ACHN (cell line): ENCODE measurements at regions not wholly inside any gene's neighbourhood (a gene's known extent, or its start where the extent isn't known, plus 50 kb on each side); places are given as distances from the start of the nearest gene placed in this dataset.
"Not testable (repeated sequence)": the region's sequence is repeated elsewhere in the genome, so short reads cannot be mapped to it uniquely, and the experiment has no call there.

ENCODE experiments used
- DNase-seq: peaks from one replicate; pipeline ENCODE4 v3.0.0-alpha.2; 2015
- in situ Hi-C: cut with HindIII; loops from 2 replicates; pipeline ENCODE4 v1.10.0; 2017; ENCODE audit warnings: low sequenced_read_pairs, low pct_ligation_motif_present, low pct_unique_long_range_greater_than_20kb

DNA sequence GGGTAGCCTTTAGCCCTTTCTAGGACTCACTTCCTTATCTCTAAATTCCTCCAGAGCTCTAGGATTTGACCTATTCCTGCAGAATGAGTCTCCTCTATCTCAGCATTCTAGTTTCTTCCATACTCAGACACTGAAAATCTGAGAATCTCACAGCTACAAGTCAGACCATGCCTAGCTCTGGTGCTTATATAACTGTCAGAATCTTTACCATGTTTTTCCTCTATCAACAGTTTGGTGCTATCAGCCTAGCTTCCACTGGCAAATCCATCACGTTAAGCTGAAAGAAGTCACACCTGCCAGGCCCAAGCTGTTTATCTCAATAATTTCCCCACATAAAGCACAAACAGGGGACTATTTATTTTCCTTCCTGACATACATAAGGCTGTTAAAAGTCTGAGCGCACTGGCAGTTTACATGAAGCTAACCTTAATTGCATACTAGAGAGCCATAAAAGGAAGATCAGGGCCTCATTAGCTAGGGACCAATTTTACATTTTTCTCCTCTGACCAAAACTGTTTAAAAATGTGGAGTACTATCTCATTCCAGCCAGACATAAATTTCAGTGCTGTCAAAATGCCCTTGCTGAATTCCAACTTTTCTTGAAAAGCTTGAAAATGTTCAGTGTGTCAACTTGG is 270.5 kb downstream of the C12orf75 start:
- no peak for DNase-seq
- in situ Hi-C loops, result no loop called here

DNA sequence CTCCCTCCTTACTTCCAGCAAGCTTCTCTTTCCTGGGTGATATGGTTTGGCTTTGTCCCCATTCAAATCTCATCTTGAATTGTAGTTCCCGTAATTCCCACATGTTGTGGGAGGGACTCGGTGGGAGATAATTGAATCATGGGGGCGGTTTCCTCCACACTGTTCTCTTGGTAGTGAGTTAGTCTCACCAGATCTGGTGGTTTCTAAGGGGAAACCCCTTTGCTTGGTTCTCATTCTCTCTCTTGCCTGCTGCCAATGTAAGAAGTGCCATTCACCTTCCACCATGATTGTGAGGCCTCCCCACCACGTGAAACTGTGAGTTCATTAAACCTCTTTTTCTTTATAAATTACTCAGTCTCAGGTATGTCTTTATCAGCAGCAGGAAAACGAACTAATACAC is 271.8 kb downstream of the C12orf75 start:
- in situ Hi-C loops, DNase-seq: not testable (repeated sequence)

DNA sequence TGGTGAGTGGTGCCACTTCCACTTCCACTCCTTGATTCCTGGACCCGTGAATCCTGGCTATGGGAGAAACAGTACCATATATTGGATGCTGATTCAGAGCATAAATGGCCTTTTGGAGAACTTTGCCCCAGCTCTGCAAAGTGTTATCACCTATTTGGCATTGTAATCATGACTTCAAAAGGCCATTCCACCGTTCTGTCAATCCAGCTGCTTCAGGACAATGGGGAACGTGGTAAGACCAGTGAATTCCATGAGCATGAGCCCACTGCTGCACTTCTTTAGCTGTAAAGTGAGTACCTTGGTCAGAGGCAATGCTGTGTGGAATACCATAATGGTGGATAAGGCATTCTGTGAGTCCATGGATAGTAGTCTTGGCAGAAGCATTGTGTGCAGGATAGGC is 273.8 kb downstream of the C12orf75 start:
- DNase-seq, in situ Hi-C loops: not testable (repeated sequence)

DNA sequence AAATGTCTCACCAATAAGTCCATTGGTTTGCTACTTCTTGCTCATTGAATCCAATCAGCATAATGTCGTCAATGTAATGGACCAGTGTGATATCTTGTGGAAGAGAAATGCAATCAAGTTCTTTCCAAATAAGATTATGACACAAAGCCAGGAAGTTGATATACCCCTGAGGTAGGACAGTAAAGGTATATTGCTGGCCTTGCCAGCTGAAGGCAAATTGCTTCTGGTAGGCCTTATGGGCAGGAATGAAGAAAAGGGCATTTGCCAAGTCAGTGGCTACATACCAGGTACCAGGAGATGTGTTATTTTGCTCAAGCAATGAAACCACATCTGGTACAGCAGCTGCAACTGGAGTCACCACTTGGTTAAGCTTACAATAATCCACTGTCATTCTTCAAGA is 276.1 kb downstream of the C12orf75 start:
- DNase-seq, in situ Hi-C loops: not testable (repeated sequence)

DNA sequence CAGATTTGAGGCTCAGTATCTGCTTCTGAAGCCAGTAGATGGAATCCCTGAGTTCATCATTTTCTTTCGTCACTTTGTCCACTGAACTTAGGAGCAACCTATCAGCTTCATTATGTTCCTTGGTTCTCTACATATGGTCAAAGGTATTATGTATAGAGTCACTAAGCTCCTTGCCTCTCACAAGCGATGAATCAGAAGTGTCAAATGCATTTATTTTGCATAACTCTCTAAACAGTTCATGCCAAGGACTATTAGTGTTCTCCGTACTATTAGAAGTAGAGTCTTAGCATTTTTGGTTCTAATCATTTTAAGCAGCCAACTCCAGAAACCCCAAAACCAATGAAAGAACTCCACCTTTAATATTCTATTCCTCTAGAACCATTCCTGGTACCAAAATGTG is 278.5 kb downstream of the C12orf75 start:
- DNase-seq, in situ Hi-C loops: not testable (repeated sequence)

DNA sequence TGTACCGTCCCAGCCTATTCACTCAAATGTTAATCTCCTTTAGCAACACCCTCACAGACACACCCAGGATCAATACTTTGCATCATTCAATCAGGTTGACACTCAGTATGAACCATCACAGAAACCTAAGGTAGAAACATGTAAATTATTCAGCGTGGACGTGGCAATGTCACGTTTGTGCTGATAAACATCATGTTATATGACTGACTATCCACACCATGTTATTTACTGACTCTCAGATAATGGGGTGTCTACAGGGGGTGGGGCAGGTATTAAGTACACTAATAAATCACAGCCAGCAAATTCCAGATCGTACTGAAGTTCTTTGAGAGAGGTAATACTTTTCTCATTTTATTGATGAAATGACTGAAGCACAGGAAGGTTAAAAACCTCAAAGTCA is 280.0 kb downstream of the C12orf75 start:
- in situ Hi-C loops, result no loop called here
- no peak for DNase-seq

DNA sequence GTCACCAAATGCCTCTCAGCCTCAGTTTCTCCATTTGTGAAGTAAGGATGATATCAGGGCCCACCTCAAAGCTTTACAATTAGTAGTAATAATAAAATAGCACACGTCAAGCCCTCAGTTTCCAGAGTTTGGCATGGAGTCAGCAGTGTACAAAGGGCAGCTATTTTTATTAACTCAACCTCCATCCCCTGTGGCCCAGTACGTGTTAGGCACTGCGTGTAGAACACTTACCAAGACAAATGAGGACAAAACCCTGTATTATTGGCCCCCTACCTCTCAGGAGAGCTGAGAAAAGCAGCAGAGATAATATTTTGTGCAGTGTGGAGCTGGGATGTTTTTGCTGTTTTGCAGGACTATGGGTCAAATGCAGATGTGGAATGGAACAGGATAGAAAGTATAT is 280.8 kb downstream of the C12orf75 start:
- no peak for DNase-seq
- in situ Hi-C loops, result no loop called here

DNA sequence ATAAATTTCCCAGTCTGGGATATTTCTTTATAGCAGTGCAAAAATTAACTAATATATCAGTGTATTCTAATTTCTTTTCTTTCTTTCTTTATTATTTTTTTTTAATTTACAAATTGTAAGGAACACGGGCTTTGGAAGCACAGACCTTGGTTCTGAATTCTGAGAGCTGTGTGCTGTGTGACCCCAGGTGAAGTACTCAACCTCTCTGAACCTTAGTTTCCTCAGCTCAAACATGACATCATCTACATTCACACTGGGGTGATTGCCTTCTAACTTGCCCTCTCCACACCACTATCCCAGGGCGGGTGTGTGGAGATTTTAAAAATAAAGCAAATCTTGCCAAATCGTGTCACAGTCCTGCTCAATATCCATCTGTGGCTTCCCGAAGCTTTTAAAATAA is 282.8 kb downstream of the C12orf75 start:
- in situ Hi-C loops, result no loop called here
- DNase-seq, result no peak

DNA sequence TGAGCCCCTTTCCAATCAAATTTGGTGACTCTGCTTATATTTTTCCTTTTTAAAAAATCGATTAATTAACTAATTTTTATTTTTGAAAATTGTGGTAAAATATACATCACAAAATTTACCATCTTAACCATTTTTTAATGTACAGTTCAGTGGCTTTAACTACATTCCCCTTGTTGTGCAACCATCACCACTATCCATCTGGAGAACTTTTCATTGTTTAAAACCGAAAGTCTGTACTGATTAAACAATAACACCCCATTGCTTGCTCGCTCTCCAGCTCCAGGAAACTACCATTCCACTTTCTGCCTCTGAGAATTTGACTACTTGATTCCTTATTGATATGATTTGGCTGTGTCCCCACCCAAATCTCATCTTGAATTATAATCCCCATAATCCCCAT is 283.4 kb downstream of the C12orf75 start:
- DNase-seq, result no peak
- in situ Hi-C loops, result no loop called here

DNA sequence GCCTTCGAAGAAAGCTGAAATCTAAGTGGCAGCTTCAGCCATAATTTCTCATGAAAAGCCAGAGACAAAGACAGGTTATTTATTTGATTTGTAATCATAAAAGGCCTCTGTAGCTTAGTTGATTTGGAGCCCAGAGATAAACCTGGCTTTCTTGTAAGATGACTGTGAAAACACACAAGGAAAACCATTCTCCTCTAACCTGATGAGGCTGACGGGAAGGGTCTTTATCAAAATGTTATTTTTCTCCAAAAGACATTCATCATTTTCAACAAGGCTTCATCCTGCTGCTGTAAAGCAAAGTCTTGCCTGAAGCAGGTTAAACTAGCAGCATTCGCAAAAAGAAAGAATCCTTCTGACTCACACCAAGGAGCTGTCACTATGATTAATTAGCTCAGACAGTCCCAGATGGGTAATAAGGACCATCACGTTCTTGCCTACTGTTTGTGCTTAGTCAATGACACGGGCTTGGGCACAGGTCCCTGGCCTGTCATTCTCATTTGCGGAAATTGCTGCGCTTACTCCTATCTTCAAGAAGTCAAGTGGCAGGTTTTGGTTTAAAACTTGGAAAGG is 286.6 kb downstream of the C12orf75 start:
- no peak for DNase-seq
- in situ Hi-C loops, result no loop called here

DNA sequence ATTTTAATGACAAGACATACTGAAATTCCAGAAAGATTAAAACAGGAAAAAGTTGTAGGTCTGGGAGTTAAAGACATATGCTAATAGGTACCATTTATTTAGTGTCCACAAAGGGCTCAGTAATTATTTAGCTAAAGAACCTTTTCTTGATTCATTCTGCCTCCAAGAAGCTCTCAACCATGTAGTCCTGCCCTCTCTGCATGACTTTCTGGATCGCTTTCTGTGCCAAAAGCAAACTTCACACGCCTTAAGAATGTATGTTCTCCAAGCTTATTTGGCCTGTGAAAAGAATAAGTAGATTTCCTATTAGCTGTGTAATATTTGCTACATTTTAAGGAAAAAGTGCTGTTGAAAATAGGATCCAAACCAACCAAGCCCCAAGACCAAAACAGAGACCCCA is 291.7 kb downstream of the C12orf75 start:
- in situ Hi-C loops, result no loop called here
- DNase-seq, result no peak

DNA sequence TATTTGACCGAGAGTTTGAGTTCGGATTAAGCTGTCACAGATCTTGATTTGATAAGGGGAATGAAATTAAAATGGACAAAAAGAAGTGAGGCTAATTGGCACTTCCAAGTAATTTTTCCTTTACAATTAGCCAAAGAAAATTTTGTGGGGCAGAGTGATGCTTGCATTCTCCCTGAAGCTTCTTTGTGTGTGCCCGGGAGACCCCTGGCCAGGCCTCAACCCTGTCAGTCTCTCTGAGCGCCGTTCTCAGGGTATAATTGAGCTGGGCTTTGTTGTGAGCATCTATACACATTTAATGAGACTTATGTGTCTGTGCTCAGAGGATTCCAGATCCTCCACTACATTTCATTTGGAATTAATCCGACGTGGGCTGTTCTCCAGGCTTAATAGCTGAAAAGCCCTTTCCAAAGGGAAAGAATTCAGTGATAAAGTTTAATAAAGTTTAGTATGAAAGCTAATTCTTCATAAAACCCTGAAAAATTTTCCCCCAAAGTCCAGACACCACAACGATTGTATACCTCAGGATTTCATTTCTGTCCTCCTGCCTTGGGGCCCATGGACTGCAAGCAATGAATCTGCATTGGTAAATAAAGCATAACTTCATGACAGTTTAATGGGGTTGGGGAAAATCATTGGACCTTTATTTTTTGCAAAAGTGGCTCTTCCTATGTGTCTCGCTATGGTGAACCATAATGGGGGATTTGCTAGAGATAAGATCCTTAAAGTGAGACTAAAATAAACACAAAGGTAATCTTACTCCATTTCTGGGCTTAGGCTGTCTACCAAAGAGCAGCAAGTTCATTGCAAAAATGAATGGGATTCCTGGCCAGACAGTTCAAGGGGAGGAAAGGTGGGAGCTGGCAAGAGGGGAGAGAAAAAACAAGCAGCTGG is 292.6 kb downstream of the C12orf75 start:
- DNase-seq, result no peak
- in situ Hi-C loops, result no loop called here

DNA sequence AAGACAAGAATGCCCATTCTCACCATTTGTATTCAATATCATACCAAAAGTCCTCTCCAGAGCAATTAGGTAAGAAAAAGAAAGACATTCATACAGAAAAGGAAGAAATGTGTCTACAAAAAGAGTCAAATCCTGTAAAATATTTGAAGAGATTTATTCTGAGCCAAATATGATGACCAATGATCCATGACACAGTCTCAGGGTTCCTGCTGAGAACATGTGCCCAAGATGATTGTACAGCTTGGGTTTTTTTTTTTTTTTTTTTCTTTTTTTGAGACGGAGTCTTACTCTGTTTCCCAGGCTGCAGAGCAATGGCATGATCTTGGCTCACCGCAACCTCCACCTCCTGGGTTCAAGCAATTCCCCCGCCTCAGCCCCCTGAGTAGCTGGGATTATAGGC is 296.2 kb downstream of the C12orf75 start:
- no peak for DNase-seq
- in situ Hi-C loops, result no loop called here

DNA sequence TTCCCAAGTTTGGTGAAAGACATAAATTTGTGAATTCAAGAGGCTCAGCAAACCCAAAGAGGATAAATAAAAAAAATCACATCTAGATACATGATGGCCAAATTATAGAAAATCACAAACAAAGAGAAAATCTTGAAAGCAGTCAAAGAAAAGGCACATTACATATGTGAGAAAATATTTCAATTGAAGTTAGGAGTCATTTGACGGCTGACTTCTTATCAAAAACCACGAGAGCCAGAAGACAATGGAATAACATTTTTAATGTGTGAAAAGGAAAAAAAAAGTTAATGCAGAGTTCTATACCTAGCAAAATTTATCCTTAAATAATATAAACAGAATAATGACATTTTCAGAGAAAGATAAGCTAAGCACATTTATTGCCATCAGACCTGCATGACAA is 307.0 kb downstream of the C12orf75 start:
- in situ Hi-C loops, result no loop called here
- no peak for DNase-seq

DNA sequence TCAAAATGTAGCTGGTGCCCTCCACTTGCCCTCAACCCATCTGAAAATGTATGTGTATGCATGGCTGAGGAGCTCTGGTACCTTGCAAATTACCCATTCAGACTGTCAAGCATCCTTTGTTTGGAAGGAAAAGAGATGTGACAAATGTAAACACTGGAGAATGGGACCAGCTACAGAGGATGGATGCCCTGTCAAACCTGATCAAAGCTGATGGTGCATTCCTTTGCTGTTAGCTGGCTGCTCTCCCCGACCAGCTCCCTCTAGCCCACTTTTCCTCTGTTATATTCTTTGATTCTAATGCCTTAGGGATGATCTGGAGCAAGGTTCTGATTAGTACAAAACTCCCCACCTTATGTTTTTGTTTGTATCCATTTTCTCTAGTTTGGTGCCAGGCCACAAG is 310.3 kb downstream of the C12orf75 start:
- in situ Hi-C loops, result no loop called here
- DNase-seq, result no peak

DNA sequence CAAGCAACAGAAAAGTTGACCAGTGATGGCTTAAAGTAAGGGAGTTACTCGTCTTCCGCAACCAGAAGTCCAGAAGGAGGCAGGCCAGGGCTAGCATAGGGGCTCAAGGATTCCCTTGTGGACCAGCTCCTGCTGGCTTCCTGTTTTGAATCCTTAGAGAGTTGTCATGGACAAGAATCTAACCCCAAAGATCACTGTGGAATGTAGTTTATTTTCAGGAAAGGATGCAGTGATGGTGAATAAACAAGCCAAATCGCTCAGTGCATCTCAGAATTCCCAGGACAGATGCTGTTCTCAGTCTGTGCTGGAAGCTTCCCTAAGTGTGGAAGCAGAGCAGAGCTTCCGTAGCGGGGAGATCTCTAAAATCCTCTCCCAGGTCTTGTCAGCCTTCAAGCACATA is 311.3 kb downstream of the C12orf75 start:
- no peak for DNase-seq
- in situ Hi-C loops, result no loop called here

DNA sequence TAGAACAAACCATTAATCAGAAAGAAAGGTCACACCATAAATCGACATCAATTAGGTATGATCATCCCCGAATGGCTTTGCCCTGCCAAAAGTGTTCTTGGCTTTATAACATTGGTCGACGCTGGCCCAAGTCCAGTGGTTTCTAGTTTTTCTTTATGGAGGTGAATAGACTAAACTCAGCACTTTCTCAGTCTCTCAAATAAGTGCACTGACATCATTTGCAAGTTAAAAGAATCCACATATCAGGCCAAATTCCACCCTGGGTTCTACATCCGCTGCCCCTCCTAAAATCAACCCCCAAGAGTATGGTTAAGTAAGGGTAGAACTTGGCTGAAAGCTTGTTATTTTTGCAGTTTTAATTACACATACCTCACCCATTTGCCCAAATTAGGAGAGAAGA is 314.3 kb downstream of the C12orf75 start:
- in situ Hi-C loops, result no loop called here
- no peak for DNase-seq

DNA sequence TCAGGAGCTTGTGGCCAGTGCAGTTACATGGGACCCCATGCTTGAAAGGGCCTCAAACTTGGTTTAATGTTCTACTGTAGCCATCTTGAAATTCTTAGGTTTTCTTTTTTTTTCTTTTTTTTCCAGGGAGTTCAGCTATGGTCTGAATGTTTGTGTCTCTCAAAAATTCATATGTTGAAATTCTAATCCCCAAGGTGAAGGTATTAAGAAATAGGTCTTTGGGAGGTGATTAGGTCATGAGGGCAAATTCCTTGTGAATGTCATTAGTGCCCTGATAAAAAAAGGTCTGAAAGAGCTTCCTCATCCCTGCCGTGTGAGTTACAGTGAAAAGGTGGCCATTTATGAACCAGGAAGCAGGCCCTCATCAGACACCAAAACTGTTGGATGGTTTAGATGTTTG is 324.1 kb downstream of the C12orf75 start:
- no peak for DNase-seq
- in situ Hi-C loops, result no loop called here

DNA sequence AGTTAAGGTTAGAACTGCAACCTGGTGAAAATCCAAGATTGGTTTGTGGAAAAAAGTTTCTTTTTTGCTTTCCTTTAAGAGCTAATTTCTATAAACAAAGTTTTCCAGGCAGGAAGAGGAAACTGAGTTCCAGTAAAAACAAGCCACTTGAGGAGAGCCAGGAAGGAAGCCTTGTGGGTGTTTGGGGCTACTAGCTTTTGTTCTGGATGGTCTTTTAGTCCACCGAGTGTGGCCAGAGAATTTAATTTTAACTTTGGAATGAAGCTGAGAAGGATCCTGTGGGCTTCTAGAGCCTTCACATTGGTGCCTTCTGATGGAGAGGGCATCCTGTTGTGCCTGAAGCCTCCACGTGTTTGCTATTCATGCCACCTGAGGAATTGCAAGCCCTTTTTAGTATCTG is 327.9 kb downstream of the C12orf75 start:
- DNase-seq, result no peak
- in situ Hi-C loops, result no loop called here
